ENCODE measurements at regions not wholly inside any gene's neighbourhood (a gene's known extent, or its start where the extent isn't known, plus 50 kb on each side); places are given as distances from the start of the nearest gene placed in this dataset.

GRCh38 chr15:97604677-97605076 lies 355.8 kb upstream of the ARRDC4 start:
- TF ChIP-seq CTCF (conservative IDR thresholded peaks at IDR 0.05 in 1 of 2, IDR thresholded peaks at IDR 0.05 in 1 of 2; ENCODE audit: low read depth in 1 of 2, low read length in 2 of 2) = no peak
- no peak for TF ChIP-seq EZH2 (IDR thresholded peaks at IDR 0.05; ENCODE audit: low read length, missing control alignments)

Measured in fibroblast of lung (primary cell).